HG02970 (cell line): ENCODE measurements at regions not wholly inside any gene's neighbourhood (a gene's known extent, or its start where the extent isn't known, plus 50 kb on each side); places are given as distances from the start of the nearest gene placed in this dataset.

Experiments
- ATAC-seq: cut with Tn5 transposase; IDR thresholded peaks from one replicate; pipeline ENCODE4 v1.9.1; 2021; ENCODE audit warnings: mild to moderate bottlenecking, moderate library complexity, moderate number of reproducible peaks; ENCODE audit not compliant: unreplicated experiment, low FRiP score

- no peak for ATAC-seq
Observed at GRCh38 chr2:111656894-111657293, 227.1 kb downstream of the ANAPC1 start.

GRCh38 chr2:111657351-111657975, 226.5 kb downstream of the ANAPC1 start:
- ATAC-seq = no peak

GRCh38 chr2:111659361-111660333, 224.3 kb downstream of the ANAPC1 start:
- no peak for ATAC-seq

- no peak for ATAC-seq
Observed at GRCh38 chr2:111660811-111661210, 223.2 kb downstream of the ANAPC1 start.

- ATAC-seq = no peak
Observed at GRCh38 chr2:111661286-111661940, 222.6 kb downstream of the ANAPC1 start.

GRCh38 chr2:111662039-111662770, 221.8 kb downstream of the ANAPC1 start:
- no peak for ATAC-seq

- no peak for ATAC-seq
Observed at GRCh38 chr2:111662771-111663470, 221.1 kb downstream of the ANAPC1 start.

- ATAC-seq = no peak
Observed at GRCh38 chr2:111663471-111664274, 220.3 kb downstream of the ANAPC1 start.

GRCh38 chr2:111664275-111664850, 219.6 kb downstream of the ANAPC1 start:
- ATAC-seq = no peak

DNA sequence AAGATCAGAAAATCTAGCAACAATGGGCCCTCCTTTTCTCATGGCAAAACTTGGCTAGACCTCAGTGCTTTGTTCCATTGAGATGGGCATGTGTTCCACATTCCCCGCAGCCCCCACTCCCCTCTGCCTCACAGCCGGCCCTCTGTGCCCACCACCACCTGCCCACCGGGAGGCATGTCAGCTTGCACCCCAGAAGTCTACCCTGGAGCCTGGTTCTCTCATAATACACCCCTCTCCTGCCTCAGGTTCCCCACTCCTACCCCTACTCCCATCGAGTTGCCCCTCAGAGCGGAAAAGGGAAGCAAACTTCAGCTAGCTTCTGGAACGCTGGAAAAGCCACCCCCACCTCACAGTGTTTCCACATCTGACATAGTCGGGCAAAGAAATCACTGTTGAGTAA, 219.0 kb downstream of the ANAPC1 start:
- no peak for ATAC-seq

DNA sequence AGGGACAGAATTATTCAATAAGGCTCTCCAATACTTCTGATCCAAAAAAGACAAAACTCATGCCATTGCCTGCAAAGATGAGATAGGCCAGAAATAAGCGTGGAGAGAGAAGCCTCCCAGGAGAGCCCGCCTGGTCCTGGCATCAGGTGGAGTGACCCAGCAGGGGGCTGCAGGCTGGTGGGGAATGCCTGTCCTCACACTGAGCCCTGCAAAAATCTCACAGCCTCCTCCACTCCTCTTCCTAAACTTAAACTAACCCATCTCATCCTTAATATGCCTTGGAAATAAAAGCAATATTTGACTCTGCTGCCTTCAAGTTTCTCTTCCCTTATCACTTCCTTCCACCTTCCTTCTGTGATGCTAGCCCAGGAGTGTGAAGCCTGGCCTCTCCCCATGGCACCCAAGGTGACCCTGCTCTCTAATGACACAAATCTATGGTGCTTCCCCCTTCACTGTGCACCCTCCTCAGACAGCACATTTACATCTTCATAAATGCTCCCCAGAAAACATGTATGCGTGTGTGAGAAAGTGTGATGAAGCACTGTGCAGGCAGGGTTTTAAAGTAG, 218.4 kb downstream of the ANAPC1 start:
- ATAC-seq = no peak

- no peak for ATAC-seq
Observed at GRCh38 chr2:111666160-111666559, 217.8 kb downstream of the ANAPC1 start.

DNA sequence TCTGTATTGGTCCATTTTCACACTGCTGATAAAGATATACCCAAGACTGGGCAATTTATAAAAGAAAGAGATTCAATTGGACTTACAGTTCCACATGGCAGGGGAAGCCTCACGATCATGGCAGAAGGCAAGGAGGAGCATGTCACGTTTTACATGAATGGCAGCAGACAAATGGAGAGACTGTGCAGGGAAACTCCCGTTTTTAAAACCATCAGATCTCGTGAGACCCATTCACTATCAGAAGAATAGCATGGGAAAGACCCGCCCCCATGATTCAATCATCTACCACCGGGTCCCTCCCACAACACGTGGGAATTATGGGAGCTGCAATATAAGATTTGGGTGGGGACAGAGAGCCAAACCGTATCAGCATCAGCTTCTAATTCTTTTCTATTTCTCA, 217.0 kb downstream of the ANAPC1 start:
- no peak for ATAC-seq

DNA sequence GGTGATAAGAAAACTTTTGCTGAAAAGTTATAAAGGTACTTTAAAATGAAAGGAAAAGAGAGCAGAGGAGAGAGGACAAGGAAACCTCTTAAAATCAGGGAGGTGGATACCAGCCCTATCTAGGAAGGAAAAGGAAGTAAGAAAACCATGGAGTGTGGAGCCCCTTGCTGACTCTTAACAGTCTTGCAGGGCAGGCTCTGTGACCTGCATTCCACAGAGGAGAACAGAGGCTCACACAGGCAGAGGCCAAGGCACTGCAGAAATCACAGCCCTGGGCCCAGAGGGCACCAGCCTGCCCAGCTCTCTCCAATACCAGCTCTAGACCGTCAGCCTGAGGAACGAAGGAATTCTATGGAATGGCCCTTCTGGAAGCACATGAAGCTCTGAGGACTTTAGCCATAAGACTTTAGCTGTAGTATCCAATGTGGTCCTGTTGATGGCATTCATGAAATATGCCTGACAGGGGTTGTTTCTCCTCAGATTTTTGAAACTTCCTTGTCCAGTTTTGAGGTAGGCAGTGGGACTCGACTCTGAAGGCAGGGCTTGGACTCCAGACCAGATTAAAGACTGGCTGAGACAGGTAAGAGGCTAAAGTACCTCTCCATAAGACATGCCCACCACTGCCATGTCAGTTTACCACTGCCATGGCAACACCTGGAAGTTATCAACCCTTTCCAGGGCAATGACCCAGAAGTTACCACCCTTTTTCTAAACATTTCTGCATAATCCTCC, 216.3 kb downstream of the ANAPC1 start:
- no peak for ATAC-seq

DNA sequence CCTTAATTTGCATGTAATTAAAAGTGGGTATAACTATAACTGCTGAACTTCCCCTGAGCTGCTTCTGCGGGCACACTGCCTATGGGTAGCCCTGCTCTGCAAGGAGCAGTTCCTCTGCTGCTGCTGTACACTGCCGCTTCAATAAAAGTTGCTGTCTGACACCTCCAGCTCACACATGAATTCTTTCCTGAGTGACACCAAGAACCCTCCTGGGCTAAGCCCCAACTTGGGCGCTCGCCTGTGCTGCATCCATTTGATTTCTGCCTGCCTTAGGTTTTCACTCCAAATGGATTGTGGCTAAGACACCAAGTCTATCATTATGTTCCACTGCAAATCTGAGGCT, 215.7 kb downstream of the ANAPC1 start:
- ATAC-seq = no peak

GRCh38 chr2:111668741-111669140, 215.3 kb downstream of the ANAPC1 start:
- ATAC-seq = no peak

- ATAC-seq = no peak
Observed at GRCh38 chr2:111669928-111670695, 213.9 kb downstream of the ANAPC1 start.
